PC-3 (cell line): ENCODE measurements at regions not wholly inside any gene's neighbourhood (a gene's known extent, or its start where the extent isn't known, plus 50 kb on each side); places are given as distances from the start of the nearest gene placed in this dataset.

Experiments used
- ATAC-seq: fragments of 200-7000 bp; cut with Tn5 transposase; 2 replicates; pipeline ENCODE4 v1.9.1; 2020; ENCODE audit warnings: mild to moderate bottlenecking, moderate library complexity
- BruUV-seq: library from RNA; stranded (reverse); fragments of 400-500 nt; replicated peaks from 2 replicates; lab custom pipeline; 2021; lab: Mats Ljungman, UMichigan
- CTCF ChIA-PET: fragments of 300-600 bp; sonication (Branson Sonifier 250); formaldehyde crosslinking; loops from one replicate; lab custom pipeline; 2022; ENCODE audit warnings: antibody characterized with exemption; lab: Charles Lee
- POLR2A ChIA-PET: fragments of 300-600 bp; sonication (Branson Sonifier 250); formaldehyde crosslinking; loops from one replicate; lab custom pipeline; 2022; ENCODE audit warnings: antibody characterized with exemption; ENCODE audit not compliant: unreplicated experiment; lab: Charles Lee
- DNase-seq: peaks from one replicate; pipeline ENCODE4 v3.0.0-alpha.2; 2015
- H2AFZ ChIP-seq: fragments of 300-600 bp; sonication (generic); 2 replicates; pipeline ENCODE4 v1.6.0; 2016; ENCODE audit warnings: antibody characterized with exemption, low read length
- H3F3A ChIP-seq: fragments of 300-600 bp; sonication (generic); one replicate; pipeline ENCODE4 v1.6.0; 2017; ENCODE audit warnings: antibody characterized with exemption, low read length, control low read depth, mild to moderate bottlenecking; ENCODE audit not compliant: unreplicated experiment
- H3K27ac ChIP-seq: fragments of 300-600 bp; sonication (generic); 2 replicates; pipeline ENCODE4 v1.5.1; 2016; ENCODE audit warnings: mild to moderate bottlenecking, low read length
- H3K27me3 ChIP-seq: fragments of 300-600 bp; sonication (generic); 2 replicates; pipeline ENCODE4 v1.6.1; 2016; ENCODE audit warnings: low read length, mixed read lengths
- H3K36me3 ChIP-seq: fragments of 300-600 bp; sonication (generic); 2 replicates; pipeline ENCODE4 v1.6.1; 2016; ENCODE audit warnings: low read depth, mixed run types, low read length, mixed read lengths
- H3K4me1 ChIP-seq: fragments of 300-600 bp; sonication (generic); 2 replicates; pipeline ENCODE4 v1.5.1; 2016; ENCODE audit warnings: low read length; ENCODE audit not compliant: insufficient read depth
- H3K4me2 ChIP-seq: fragments of 300-600 bp; sonication (generic); 2 replicates; pipeline ENCODE4 v1.6.0; 2016; ENCODE audit warnings: low read length
- H3K4me3 ChIP-seq: fragments of 300-600 bp; sonication (generic); 2 replicates; pipeline ENCODE4 v1.5.1; 2016; ENCODE audit warnings: mild to moderate bottlenecking, low read length, mixed read lengths
- H3K79me2 ChIP-seq: fragments of 300-600 bp; sonication (generic); 2 replicates; pipeline ENCODE4 v1.6.1; 2017; ENCODE audit warnings: low read length, mixed read lengths
- H3K9ac ChIP-seq: fragments of 300-600 bp; sonication (generic); 2 replicates; pipeline ENCODE4 v1.6.0; 2016; ENCODE audit warnings: mild to moderate bottlenecking, low read length
- H3K9me2 ChIP-seq: fragments of 300-600 bp; sonication (generic); replicated peaks from 2 replicates; pipeline ENCODE4 v1.6.1; 2016; ENCODE audit warnings: mixed run types, low read length, mixed read lengths
- H3K9me3 ChIP-seq: fragments of 300-600 bp; sonication (generic); 2 replicates; pipeline ENCODE4 v1.6.1; 2016; ENCODE audit warnings: low read length, mixed read lengths
- H4K20me1 ChIP-seq: fragments of 300-600 bp; sonication (generic); 2 replicates; pipeline ENCODE4 v1.6.1; 2016; ENCODE audit warnings: low read length, mixed read lengths
- EZH2 ChIP-seq: fragments of 300-600 bp; sonication (generic); IDR thresholded peaks from one replicate; pipeline ENCODE4 v1.6.1; 2017; ENCODE audit warnings: antibody characterized with exemption, mild to moderate bottlenecking, low read length; ENCODE audit not compliant: unreplicated experiment
- EZH2phosphoT487 ChIP-seq: fragments of 300-600 bp; sonication (generic); IDR thresholded peaks from 2 replicates; pipeline ENCODE4 v1.6.1; 2018; ENCODE audit warnings: mild to moderate bottlenecking, antibody characterized with exemption, low read length, borderline replicate concordance
- intact Hi-C: fragments of 100-400 bp; cut with micrococcal nuclease; formaldehyde crosslinking; loops from 2 replicates; pipeline ENCODE4 v1.9.0; 2023
- TF ChIP-seq, protein P1 (sequence below): fragments of 300-600 bp; sonication (generic); conservative IDR thresholded peaks from 2 replicates; pipeline ENCODE4 v1.5.1; 2017; ENCODE audit warnings: antibody characterized with exemption, low read depth, mild to moderate bottlenecking, low read length

DNA sequence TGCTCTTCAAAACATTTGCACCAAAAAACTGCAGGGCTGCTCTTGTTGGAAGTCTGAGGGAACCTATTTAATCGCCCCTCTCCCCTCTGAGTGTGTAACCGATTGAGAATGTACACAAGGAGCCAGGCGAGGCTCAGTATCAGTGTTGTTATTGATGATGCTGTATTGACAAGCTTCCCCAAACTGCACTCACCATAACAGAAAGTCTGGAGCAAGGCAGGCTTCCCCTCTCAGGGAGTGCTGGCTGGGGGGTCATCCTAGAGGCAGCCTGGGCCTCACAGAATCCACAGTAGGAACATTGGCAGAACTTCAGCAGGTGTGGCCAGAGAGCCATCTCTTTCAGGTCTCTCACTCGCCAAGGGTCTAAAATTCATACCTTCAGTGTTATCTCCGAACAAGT, 58.1 kb upstream of the TUNAR start:
- Histone ChIP-seq H4K20me1 (no peaks in the 10 kb centered on the region), H3K27me3 (0 out of 2 replicates have a peak, but pooled peaks cover 5% of the 10 kb centered on the region), H3K9me3 (no peaks in the 10 kb centered on the region), H3K4me2 (no peak overlapping the region), H3K4me3 (no peak overlapping the region), H3K9me2 (no peaks in the 10 kb centered on the region), H3K36me3 (no peaks in the 10 kb centered on the region), H3K4me1 (no peaks in the 10 kb centered on the region), H3K9ac (no peak overlapping the region), H3F3A (no peaks in the 10 kb centered on the region), H3K27ac (no peak overlapping the region), H2AFZ (no peak overlapping the region), H3K79me2 (no peaks in the 10 kb centered on the region)
- TF ChIP-seq EZH2 = no peak
- no peak for TF ChIP-seq EZH2phosphoT487
- TF ChIP-seq, protein P1, sequence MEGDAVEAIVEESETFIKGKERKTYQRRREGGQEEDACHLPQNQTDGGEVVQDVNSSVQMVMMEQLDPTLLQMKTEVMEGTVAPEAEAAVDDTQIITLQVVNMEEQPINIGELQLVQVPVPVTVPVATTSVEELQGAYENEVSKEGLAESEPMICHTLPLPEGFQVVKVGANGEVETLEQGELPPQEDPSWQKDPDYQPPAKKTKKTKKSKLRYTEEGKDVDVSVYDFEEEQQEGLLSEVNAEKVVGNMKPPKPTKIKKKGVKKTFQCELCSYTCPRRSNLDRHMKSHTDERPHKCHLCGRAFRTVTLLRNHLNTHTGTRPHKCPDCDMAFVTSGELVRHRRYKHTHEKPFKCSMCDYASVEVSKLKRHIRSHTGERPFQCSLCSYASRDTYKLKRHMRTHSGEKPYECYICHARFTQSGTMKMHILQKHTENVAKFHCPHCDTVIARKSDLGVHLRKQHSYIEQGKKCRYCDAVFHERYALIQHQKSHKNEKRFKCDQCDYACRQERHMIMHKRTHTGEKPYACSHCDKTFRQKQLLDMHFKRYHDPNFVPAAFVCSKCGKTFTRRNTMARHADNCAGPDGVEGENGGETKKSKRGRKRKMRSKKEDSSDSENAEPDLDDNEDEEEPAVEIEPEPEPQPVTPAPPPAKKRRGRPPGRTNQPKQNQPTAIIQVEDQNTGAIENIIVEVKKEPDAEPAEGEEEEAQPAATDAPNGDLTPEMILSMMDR = no peak
- no peak for ATAC-seq
- ChIA-PET POLR2A (no interaction called here), CTCF (no interaction called here)
- BruUV-seq = no TSS peak
- intact Hi-C loops = no loop called here
- no peak for DNase-seq

GRCh38 chr14:95817271-95817670, 59.4 kb upstream of the TUNAR start:
- ATAC-seq (no peak), DNase-seq (no peak)
- Histone ChIP-seq H2AFZ (no peak overlapping the region), H3K79me2 (no peaks in the 10 kb centered on the region), H3K9me3 (no peaks in the 10 kb centered on the region), H3K4me2 (no peak overlapping the region), H3K36me3 (no peaks in the 10 kb centered on the region), H3K4me1 (no peaks in the 10 kb centered on the region), H3F3A (no peaks in the 10 kb centered on the region), H3K4me3 (no peak overlapping the region), H3K9ac (no peak overlapping the region), H3K27ac (no peak overlapping the region), H3K9me2 (no peaks in the 10 kb centered on the region), H4K20me1 (no peaks in the 10 kb centered on the region), H3K27me3 (0 out of 2 replicates have a peak, but pooled peaks cover 5% of the 10 kb centered on the region)
- TF ChIP-seq, protein P1 = no peak
- TF ChIP-seq EZH2 = no peak
- TF ChIP-seq EZH2phosphoT487 = no peak
- intact Hi-C loops = no loop called here
- ChIA-PET CTCF (no interaction called here), POLR2A (no interaction called here)
- BruUV-seq = no TSS peak

- POLR2A ChIA-PET = no interaction called here
- intact Hi-C loops = no loop called here
- Histone ChIP-seq H3K4me3 (no peak overlapping the region), H3F3A (no peaks in the 10 kb centered on the region), H4K20me1 (no peaks in the 10 kb centered on the region), H3K9me2 (no peaks in the 10 kb centered on the region), H2AFZ (no peak overlapping the region), H3K27me3 (0 out of 2 replicates have a peak, but pooled peaks cover 5% of the 10 kb centered on the region), H3K4me2 (no peak overlapping the region), H3K36me3 (no peaks in the 10 kb centered on the region), H3K9me3 (no peaks in the 10 kb centered on the region), H3K4me1 (no peaks in the 10 kb centered on the region), H3K27ac (no peak overlapping the region), H3K79me2 (no peaks in the 10 kb centered on the region), H3K9ac (no peak overlapping the region)
- ATAC-seq = no peak
- DNase-seq = no peak
- CTCF ChIA-PET = no interaction called here
- no peak for TF ChIP-seq EZH2phosphoT487
- no TSS peak for BruUV-seq
Measured at GRCh38 chr14:95816539-95816938, 60.1 kb upstream of the TUNAR start.
